Left ventricle myocardium inferior (tissue), 1 donor: ENCODE measurements at regions not wholly inside any gene's neighbourhood (a gene's known extent, or its start where the extent isn't known, plus 50 kb on each side); places are given as distances from the start of the nearest gene placed in this dataset.

Experiments
- DNase-seq: peaks from one replicate; pipeline ENCODE4 v3.0.0-alpha.2; 2020
- H3K27ac ChIP-seq: fragments of 200-600 bp; replicated peaks from 2 replicates; pipeline ENCODE4 v1.8.0; 2021
- H3K27me3 ChIP-seq: fragments of 200-600 bp; 2 replicates; pipeline ENCODE4 v1.8.0; 2021; ENCODE audit warnings: low read depth
- H3K36me3 ChIP-seq: fragments of 200-600 bp; 2 replicates; pipeline ENCODE4 v1.8.0; 2021
- H3K4me1 ChIP-seq: fragments of 200-600 bp; 2 replicates; pipeline ENCODE4 v1.8.0; 2021
- H3K4me3 ChIP-seq: fragments of 200-600 bp; 2 replicates; pipeline ENCODE4 v1.8.0; 2021; ENCODE audit warnings: mild to moderate bottlenecking, moderate library complexity
- H3K9me3 ChIP-seq: fragments of 200-600 bp; replicated peaks from 2 replicates; pipeline ENCODE4 v1.8.0; 2021
- intact Hi-C: fragments of 100-400 bp; cut with micrococcal nuclease; formaldehyde crosslinking; loops from one replicate; pipeline ENCODE4 v1.11.0; 2022
- TF ChIP-seq, protein P1 (sequence below): fragments of 200-600 bp; IDR thresholded peaks from 2 replicates; pipeline ENCODE4 v1.8.0; 2021; ENCODE audit warnings: antibody characterized with exemption, mild to moderate bottlenecking, borderline replicate concordance
- donor health status: DM: no; HTN: yes; CAD: no; lungs with severe emphysema.

DNA sequence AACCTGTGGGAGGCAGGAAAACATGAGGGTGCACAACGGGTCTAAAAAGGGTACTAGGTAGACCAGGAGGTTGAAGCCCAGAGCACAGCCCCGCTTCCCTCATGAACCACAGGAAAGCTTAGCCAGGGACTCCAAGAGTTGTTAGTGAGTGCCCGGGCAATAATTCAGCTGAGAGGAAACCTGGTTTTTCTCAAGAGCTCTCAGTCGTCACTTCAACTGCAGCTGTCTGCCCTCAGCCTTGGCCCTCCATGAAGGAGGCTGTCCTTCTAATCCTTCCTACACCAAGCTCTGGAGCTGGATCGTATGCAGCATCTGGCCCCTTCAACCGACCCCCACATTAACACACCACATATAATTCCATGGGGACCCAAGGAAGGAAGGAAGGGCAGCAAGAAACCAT, 77.0 kb upstream of the BACE2 start:
- no peak overlapping the region for H3K27ac ChIP-seq
- H3K4me1 ChIP-seq, result no peaks in the 10 kb centered on the region
- TF ChIP-seq, protein P1, sequence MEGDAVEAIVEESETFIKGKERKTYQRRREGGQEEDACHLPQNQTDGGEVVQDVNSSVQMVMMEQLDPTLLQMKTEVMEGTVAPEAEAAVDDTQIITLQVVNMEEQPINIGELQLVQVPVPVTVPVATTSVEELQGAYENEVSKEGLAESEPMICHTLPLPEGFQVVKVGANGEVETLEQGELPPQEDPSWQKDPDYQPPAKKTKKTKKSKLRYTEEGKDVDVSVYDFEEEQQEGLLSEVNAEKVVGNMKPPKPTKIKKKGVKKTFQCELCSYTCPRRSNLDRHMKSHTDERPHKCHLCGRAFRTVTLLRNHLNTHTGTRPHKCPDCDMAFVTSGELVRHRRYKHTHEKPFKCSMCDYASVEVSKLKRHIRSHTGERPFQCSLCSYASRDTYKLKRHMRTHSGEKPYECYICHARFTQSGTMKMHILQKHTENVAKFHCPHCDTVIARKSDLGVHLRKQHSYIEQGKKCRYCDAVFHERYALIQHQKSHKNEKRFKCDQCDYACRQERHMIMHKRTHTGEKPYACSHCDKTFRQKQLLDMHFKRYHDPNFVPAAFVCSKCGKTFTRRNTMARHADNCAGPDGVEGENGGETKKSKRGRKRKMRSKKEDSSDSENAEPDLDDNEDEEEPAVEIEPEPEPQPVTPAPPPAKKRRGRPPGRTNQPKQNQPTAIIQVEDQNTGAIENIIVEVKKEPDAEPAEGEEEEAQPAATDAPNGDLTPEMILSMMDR, result no peak
- DNase-seq, result no peak
- H3K9me3 ChIP-seq, result no peaks in the 10 kb centered on the region
- intact Hi-C loops, result no loop called here
- H3K4me3 ChIP-seq, result no peak overlapping the region
- no peaks in the 10 kb centered on the region for H3K36me3 ChIP-seq
- H3K27me3 ChIP-seq, result peaks cover 39% of the 10 kb centered on the region

DNA sequence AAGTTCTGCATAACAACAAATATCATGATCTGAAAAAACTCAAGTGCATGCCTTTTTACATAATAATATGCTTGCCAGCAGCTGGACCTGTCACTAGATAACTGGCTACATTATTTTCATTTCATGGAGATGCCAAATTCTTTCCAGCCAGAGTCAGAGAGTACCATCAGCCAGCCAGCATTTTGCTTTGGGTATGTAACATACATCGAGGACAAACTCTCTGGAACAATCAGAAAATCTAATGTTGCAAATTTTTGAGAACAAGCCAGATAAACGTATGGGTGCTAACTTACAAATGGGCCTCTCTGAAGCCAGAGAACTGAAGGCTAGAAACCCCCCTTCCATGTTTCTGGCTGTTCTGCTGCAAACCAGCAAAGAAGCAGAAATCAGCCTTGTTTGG, 76.3 kb upstream of the BACE2 start:
- intact Hi-C loops, result no loop called here
- no peak overlapping the region for H3K4me3 ChIP-seq
- TF ChIP-seq, protein P1, result no peak
- H3K9me3 ChIP-seq, result no peaks in the 10 kb centered on the region
- H3K27ac ChIP-seq, result no peak overlapping the region
- H3K36me3 ChIP-seq, result no peaks in the 10 kb centered on the region
- peaks cover 35% of the 10 kb centered on the region for H3K27me3 ChIP-seq
- no peaks in the 10 kb centered on the region for H3K4me1 ChIP-seq
- no peak for DNase-seq

- peaks cover 28% of the 10 kb centered on the region for H3K27me3 ChIP-seq
- TF ChIP-seq, protein P1, result no peak
- no peak for DNase-seq
- no peaks in the 10 kb centered on the region for H3K9me3 ChIP-seq
- H3K4me3 ChIP-seq, result no peak overlapping the region
- H3K4me1 ChIP-seq, result no peaks in the 10 kb centered on the region
- no peak overlapping the region for H3K27ac ChIP-seq
- intact Hi-C loops, result no loop called here
- no peaks in the 10 kb centered on the region for H3K36me3 ChIP-seq
These were observed 75.6 kb upstream of the BACE2 start for GRCh38 chr21:41092312-41092711.

- no peaks in the 10 kb centered on the region for H3K4me1 ChIP-seq
- no peak for DNase-seq
- H3K27ac ChIP-seq, result no peak overlapping the region
- no peak overlapping the region for H3K4me3 ChIP-seq
- peaks cover 18% of the 10 kb centered on the region for H3K27me3 ChIP-seq
- H3K9me3 ChIP-seq, result peaks cover 16% of the 10 kb centered on the region
- no peaks in the 10 kb centered on the region for H3K36me3 ChIP-seq
- intact Hi-C loops, result no loop called here
- TF ChIP-seq, protein P1, result no peak
These were observed 72.0 kb upstream of the BACE2 start for GRCh38 chr21:41095983-41096382.

GRCh38 chr21:41098076-41098475, 69.9 kb upstream of the BACE2 start:
- Histone ChIP-seq H3K27ac (no peak overlapping the region), H3K27me3 (peaks cover 21% of the 10 kb centered on the region), H3K9me3 (peaks cover 16% of the 10 kb centered on the region), H3K4me3 (no peak overlapping the region), H3K4me1 (no peaks in the 10 kb centered on the region), H3K36me3 (no peaks in the 10 kb centered on the region)
- TF ChIP-seq, protein P1, result no peak
- no peak for DNase-seq
- intact Hi-C loops, result no loop called here
